OCI-LY7 (cell line): ENCODE measurements at regions not wholly inside any gene's neighbourhood (a gene's known extent, or its start where the extent isn't known, plus 50 kb on each side); places are given as distances from the start of the nearest gene placed in this dataset.

Experiments used
- BruUV-seq: library from RNA; stranded (reverse); fragments of 400-500 nt; replicated peaks from 2 replicates; lab custom pipeline; 2021; lab: Mats Ljungman, UMichigan
- CTCF ChIA-PET: fragments of 300-600 bp; sonication (Branson Sonifier 250); formaldehyde crosslinking; loops from one replicate; lab custom pipeline; 2022; ENCODE audit warnings: antibody characterized with exemption; ENCODE audit not compliant: unreplicated experiment; lab: Charles Lee
- POLR2A ChIA-PET: fragments of 300-600 bp; sonication (Branson Sonifier 250); formaldehyde crosslinking; loops from one replicate; lab custom pipeline; 2022; ENCODE audit warnings: antibody characterized with exemption; lab: Charles Lee
- DNase-seq: peaks from one replicate; pipeline ENCODE4 v3.0.0-alpha.2; 2015; ENCODE audit warnings: low spot score
- H2AFZ ChIP-seq: fragments of 200-600 bp; sonication (generic), shearing (Covaris generic); 2 replicates; pipeline ENCODE4 v1.6.1; 2014; ENCODE audit warnings: mild to moderate bottlenecking, antibody characterized with exemption, low read length, moderate library complexity
- H3K27ac ChIP-seq: fragments of 200-600 bp; sonication (generic); 2 replicates; pipeline ENCODE4 v1.5.1; 2014; ENCODE audit warnings: mixed run types, low read depth, mild to moderate bottlenecking, moderate library complexity, low read length, inconsistent platforms; ENCODE audit not compliant: poor library complexity, severe bottlenecking
- H3K36me3 ChIP-seq: fragments of 200-600 bp; sonication (generic); 2 replicates; pipeline ENCODE4 v1.6.1; 2014; ENCODE audit warnings: mild to moderate bottlenecking, antibody characterized with exemption, low read length, moderate library complexity, mixed read lengths; ENCODE audit not compliant: insufficient read depth
- H3K4me1 ChIP-seq: fragments of 200-600 bp; sonication (generic); 2 replicates; pipeline ENCODE4 v1.5.1; 2014; ENCODE audit warnings: mild to moderate bottlenecking, low read length; ENCODE audit not compliant: insufficient read depth, poor library complexity, severe bottlenecking
- H3K4me2 ChIP-seq: fragments of 200-600 bp; sonication (generic); 2 replicates; pipeline ENCODE4 v1.6.1; 2014; ENCODE audit warnings: mild to moderate bottlenecking, low read length
- H3K4me3 ChIP-seq: fragments of 200-600 bp; sonication (generic); 2 replicates; pipeline ENCODE4 v1.5.1; 2014; ENCODE audit warnings: mild to moderate bottlenecking, low read depth, low read length; ENCODE audit not compliant: poor library complexity, severe bottlenecking
- H3K79me2 ChIP-seq: fragments of 200-600 bp; sonication (generic); 2 replicates; pipeline ENCODE4 v1.6.1; 2016; ENCODE audit warnings: low read depth, mild to moderate bottlenecking, low read length, moderate library complexity, mixed read lengths; ENCODE audit not compliant: insufficient read depth
- H3K9me2 ChIP-seq: fragments of 200-600 bp; sonication (generic); 2 replicates; pipeline ENCODE4 v1.6.1; 2016; ENCODE audit warnings: mild to moderate bottlenecking, low read length, mixed read lengths; ENCODE audit not compliant: insufficient read depth
- H3K9me3 ChIP-seq: fragments of 200-600 bp; sonication (generic); 2 replicates; pipeline ENCODE4 v1.6.1; 2014; ENCODE audit warnings: mild to moderate bottlenecking, mixed run types, low read length, mixed read lengths
- H4K20me1 ChIP-seq: fragments of 200-600 bp; sonication (generic); 2 replicates; pipeline ENCODE4 v1.6.1; 2014; ENCODE audit warnings: mild to moderate bottlenecking, antibody characterized with exemption, low read length, moderate library complexity, mixed read lengths; ENCODE audit not compliant: insufficient read depth
- CTCF ChIP-seq: fragments of 200-600 bp; sonication (generic); conservative IDR thresholded peaks from 2 replicates; pipeline ENCODE4 v1.5.1; 2014; ENCODE audit warnings: mild to moderate bottlenecking, antibody characterized with exemption, low read length, moderate library complexity, mixed read lengths
- EZH2phosphoT487 ChIP-seq: fragments of 200-600 bp; sonication (generic); IDR thresholded peaks from 2 replicates; pipeline ENCODE4 v1.6.1; 2018; ENCODE audit warnings: low read depth, borderline replicate concordance, mild to moderate bottlenecking, mixed run types, antibody characterized with exemption, low read length, moderate library complexity, mixed read lengths
- intact Hi-C: fragments of 100-400 bp; cut with micrococcal nuclease; formaldehyde crosslinking; loops from one replicate; pipeline ENCODE4 v1.10.0; 2022; ENCODE audit not compliant: unreplicated experiment

- TF ChIP-seq EZH2phosphoT487: no peak
- no peak for TF ChIP-seq CTCF
- H3K9me3 ChIP-seq: no peaks in the 10 kb centered on the region
- H3K9me2 ChIP-seq: no peaks in the 10 kb centered on the region
- no peak for DNase-seq
- POLR2A ChIA-PET: no interaction called here
- no peak overlapping the region for H3K27ac ChIP-seq
- no peaks in the 10 kb centered on the region for H3K36me3 ChIP-seq
- intact Hi-C loops: no loop called here
- H3K4me1 ChIP-seq: no peaks in the 10 kb centered on the region
- H3K4me2 ChIP-seq: no peak overlapping the region
- BruUV-seq: no TSS peak
- H3K79me2 ChIP-seq: no peaks in the 10 kb centered on the region
- CTCF ChIA-PET: no interaction called here
- H4K20me1 ChIP-seq: no peaks in the 10 kb centered on the region
- H2AFZ ChIP-seq: no peak overlapping the region
- H3K4me3 ChIP-seq: no peak overlapping the region
These were observed 50.0 kb upstream of the LHX5 start for GRCh38 chr12:113521708-113522107.
